SU-DHL-6 (cell line): ENCODE measurements at regions not wholly inside any gene's neighbourhood (a gene's known extent, or its start where the extent isn't known, plus 50 kb on each side); places are given as distances from the start of the nearest gene placed in this dataset.

ENCODE experiments used
- H2AFZ ChIP-seq: fragments of 200-600 bp; sonication (generic); 2 replicates; pipeline ENCODE4 v1.6.1; 2014; ENCODE audit warnings: low read depth, mild to moderate bottlenecking, moderate library complexity, mixed read lengths, antibody characterized with exemption, low read length; ENCODE audit not compliant: severe bottlenecking
- H3F3A ChIP-seq: fragments of 200-600 bp; shearing (Covaris generic); 2 replicates; pipeline ENCODE4 v1.6.0; 2016; ENCODE audit warnings: antibody characterized with exemption, mild to moderate bottlenecking; ENCODE audit not compliant: insufficient read depth
- H3K27ac ChIP-seq: fragments of 200-600 bp; sonication (generic); 2 replicates; pipeline ENCODE4 v1.5.1; 2016; ENCODE audit warnings: low read depth, mild to moderate bottlenecking, low read length, moderate library complexity, mixed read lengths
- H3K27me3 ChIP-seq: fragments of 200-600 bp; sonication (generic), shearing (Covaris generic); 2 replicates; pipeline ENCODE4 v1.6.0; 2014; ENCODE audit warnings: mild to moderate bottlenecking, low read length
- H3K36me3 ChIP-seq: fragments of 200-600 bp; sonication (generic); 2 replicates; pipeline ENCODE4 v1.6.1; 2014; ENCODE audit warnings: mild to moderate bottlenecking, low read length, mixed read lengths
- H3K4me2 ChIP-seq: fragments of 300-600, 200-600 bp; shearing (Covaris generic), sonication (generic); 2 replicates; pipeline ENCODE4 v1.6.0; 2014; ENCODE audit warnings: low read length, low read depth, mild to moderate bottlenecking; ENCODE audit not compliant: poor library complexity, severe bottlenecking
- H3K4me3 ChIP-seq: fragments of 200-600 bp; sonication (generic); 2 replicates; pipeline ENCODE4 v1.5.1; 2014; ENCODE audit warnings: antibody characterized with exemption, low read length, mild to moderate bottlenecking, mixed read lengths; ENCODE audit not compliant: insufficient read depth, poor library complexity, severe bottlenecking
- H3K79me2 ChIP-seq: fragments of 200-600 bp; sonication (generic); 2 replicates; pipeline ENCODE4 v1.6.1; 2014; ENCODE audit warnings: mild to moderate bottlenecking, low read length, moderate library complexity; ENCODE audit not compliant: insufficient read depth
- H3K9ac ChIP-seq: fragments of 200-600 bp; sonication (generic); 2 replicates; pipeline ENCODE4 v1.7.0; 2014; ENCODE audit warnings: mild to moderate bottlenecking, low read length
- H3K9me2 ChIP-seq: fragments of 200-600 bp; sonication (generic); replicated peaks from 2 replicates; pipeline ENCODE4 v1.6.1; 2014; ENCODE audit warnings: low read length; ENCODE audit not compliant: insufficient read depth
- H3K9me3 ChIP-seq: fragments of 200-600 bp; sonication (generic); 2 replicates; pipeline ENCODE4 v1.6.1; 2014; ENCODE audit warnings: low read length, mixed read lengths; ENCODE audit not compliant: insufficient read depth
- H4K20me1 ChIP-seq: fragments of 200-600 bp; sonication (generic); 2 replicates; pipeline ENCODE4 v1.6.1; 2014; ENCODE audit warnings: low read depth, mild to moderate bottlenecking, antibody characterized with exemption, low read length, moderate library complexity, mixed read lengths
- CTCF ChIP-seq: fragments of 200-600 bp; sonication (generic); IDR thresholded peaks from one replicate; pipeline ENCODE4 v1.5.1; 2017; ENCODE audit warnings: antibody characterized with exemption, mild to moderate bottlenecking, low read length, moderate library complexity; ENCODE audit not compliant: insufficient read depth, poor library complexity, severe bottlenecking
- EZH2phosphoT487 ChIP-seq: fragments of 200-600 bp; sonication (generic), shearing (Covaris generic); conservative IDR thresholded peaks from 2 replicates; pipeline ENCODE4 v1.6.1; 2018; ENCODE audit warnings: mild to moderate bottlenecking, antibody characterized with exemption, low read length, moderate library complexity, mixed read lengths

- TF ChIP-seq CTCF = no peak
- no peak for TF ChIP-seq EZH2phosphoT487
- H3K4me2 ChIP-seq = no peak overlapping the region
- no peak overlapping the region for H3K9ac ChIP-seq
- H3K79me2 ChIP-seq = no peaks in the 10 kb centered on the region
- no peak overlapping the region for H2AFZ ChIP-seq
- H4K20me1 ChIP-seq = no peaks in the 10 kb centered on the region
- H3K27me3 ChIP-seq = no peaks in the 10 kb centered on the region
- H3K9me3 ChIP-seq = no peaks in the 10 kb centered on the region
- no peaks in the 10 kb centered on the region for H3K9me2 ChIP-seq
- H3F3A ChIP-seq = no peaks in the 10 kb centered on the region
- no peaks in the 10 kb centered on the region for H3K36me3 ChIP-seq
- no peak overlapping the region for H3K4me3 ChIP-seq
- no peak overlapping the region for H3K27ac ChIP-seq
Measured at GRCh38 chr11:115624065-115624464, 119.8 kb upstream of the CADM1 start.

GRCh38 chr11:115623021-115623451 lies 118.8 kb upstream of the CADM1 start:
- TF ChIP-seq EZH2phosphoT487 (no peak), CTCF (no peak)
- no peak overlapping the region for H3K27ac ChIP-seq
- H3K9me2 ChIP-seq = no peaks in the 10 kb centered on the region
- H3K36me3 ChIP-seq = no peaks in the 10 kb centered on the region
- H3K4me3 ChIP-seq = no peak overlapping the region
- H3K27me3 ChIP-seq = no peaks in the 10 kb centered on the region
- H4K20me1 ChIP-seq = no peaks in the 10 kb centered on the region
- no peak overlapping the region for H3K9ac ChIP-seq
- H2AFZ ChIP-seq = no peak overlapping the region
- H3F3A ChIP-seq = no peaks in the 10 kb centered on the region
- H3K9me3 ChIP-seq = no peaks in the 10 kb centered on the region
- no peaks in the 10 kb centered on the region for H3K79me2 ChIP-seq
- H3K4me2 ChIP-seq = no peak overlapping the region

GRCh38 chr11:115618428-115618827 lies 114.2 kb upstream of the CADM1 start:
- TF ChIP-seq EZH2phosphoT487 (no peak), CTCF (no peak)
- H2AFZ ChIP-seq = no peak overlapping the region

GRCh38 chr11:115617767-115618166 lies 113.6 kb upstream of the CADM1 start:
- TF ChIP-seq CTCF = no peak
- TF ChIP-seq EZH2phosphoT487 = no peak
- Histone ChIP-seq H3F3A (no peaks in the 10 kb centered on the region), H3K9me3 (no peaks in the 10 kb centered on the region), H3K9ac (no peak overlapping the region), H3K27ac (no peak overlapping the region), H3K36me3 (no peaks in the 10 kb centered on the region), H3K4me3 (no peak overlapping the region), H3K4me2 (no peak overlapping the region), H2AFZ (no peak overlapping the region), H4K20me1 (no peaks in the 10 kb centered on the region), H3K79me2 (no peaks in the 10 kb centered on the region), H3K27me3 (no peaks in the 10 kb centered on the region), H3K9me2 (no peaks in the 10 kb centered on the region)

More at GRCh38 chr11:115618428-115618827, 114.2 kb upstream of the CADM1 start:
- no peaks in the 10 kb centered on the region for H3K36me3 ChIP-seq
- H4K20me1 ChIP-seq = no peaks in the 10 kb centered on the region
- no peak overlapping the region for H3K4me3 ChIP-seq
- no peaks in the 10 kb centered on the region for H3K27me3 ChIP-seq
- no peaks in the 10 kb centered on the region for H3K9me2 ChIP-seq
- H3K79me2 ChIP-seq = no peaks in the 10 kb centered on the region
- H3F3A ChIP-seq = no peaks in the 10 kb centered on the region
- H3K4me2 ChIP-seq = no peak overlapping the region
- no peak overlapping the region for H3K9ac ChIP-seq
- no peak overlapping the region for H3K27ac ChIP-seq
- no peaks in the 10 kb centered on the region for H3K9me3 ChIP-seq
